ENCODE measurements at regions not wholly inside any gene's neighbourhood (a gene's known extent, or its start where the extent isn't known, plus 50 kb on each side); places are given as distances from the start of the nearest gene placed in this dataset.

DNA sequence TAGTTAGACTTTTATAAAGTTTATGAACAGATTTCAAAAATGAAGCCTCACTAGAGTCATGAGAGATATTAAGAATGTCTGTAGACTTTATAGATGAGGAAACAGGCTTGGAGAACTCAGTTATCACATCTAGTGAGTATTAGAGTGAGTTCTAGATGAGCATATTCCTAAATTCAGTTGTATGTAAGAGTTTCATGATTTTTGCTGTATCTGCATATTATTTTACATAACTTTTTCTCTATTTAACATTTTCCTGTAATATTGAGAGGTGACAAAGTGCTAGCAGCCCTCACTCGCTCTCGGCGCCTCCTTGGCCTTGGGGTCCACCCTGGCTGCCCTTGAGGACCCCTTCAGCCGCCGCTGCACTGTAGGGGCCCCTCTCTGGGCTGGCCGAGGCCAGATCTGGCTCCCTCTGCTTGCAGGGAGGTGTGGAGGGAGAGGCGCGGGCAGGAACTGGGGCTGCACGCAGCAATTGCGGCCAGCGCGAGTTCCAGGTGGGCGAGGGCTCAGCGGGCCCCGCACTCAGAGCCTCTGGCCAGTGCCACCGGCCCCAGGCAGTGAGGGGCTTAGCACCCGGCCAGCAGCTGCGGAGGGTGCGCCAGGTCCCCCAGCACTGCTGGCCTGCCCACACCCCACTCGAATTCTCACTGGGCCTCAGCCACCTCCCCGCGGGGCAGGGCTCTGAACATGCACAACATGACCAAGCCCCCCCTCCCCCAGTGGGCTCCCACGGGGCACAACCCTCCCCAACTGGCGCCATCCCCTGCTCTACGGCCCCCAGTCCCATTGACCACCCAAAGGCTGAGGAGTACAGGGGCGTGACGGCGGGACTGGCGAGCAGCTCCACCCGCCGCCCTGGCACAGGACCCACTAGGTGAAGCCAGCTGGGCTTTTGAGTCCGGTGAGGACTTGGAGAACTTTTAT, 182.1 kb downstream of the TLE1 start:
- no peaks in the 10 kb centered on the region for H3K4me1 Mint-ChIP-seq
- no peaks in the 10 kb centered on the region for H3K36me3 Mint-ChIP-seq
- Histone ChIP-seq H3K27me3 (ENCODE audit: control insufficient read depth in 2 of 2, insufficient read depth in 2 of 2, low read length in 2 of 2) (no peaks in the 10 kb centered on the region), H3K36me3 (ENCODE audit: control insufficient read depth in 2 of 3, insufficient read depth in 3 of 3, low read length in 3 of 3) (no peaks in the 10 kb centered on the region), H3K4me3 (ENCODE audit: low read length) (no peak overlapping the region), H3K27ac (ENCODE audit: low read depth, low read length) (no peak overlapping the region), H3K4me1 (ENCODE audit: control insufficient read depth in 2 of 2, insufficient read depth in 2 of 2, low read length in 2 of 2) (no peaks in the 10 kb centered on the region), H3K9me3 (ENCODE audit: control insufficient read depth in 2 of 3, low read length in 3 of 3) (no peaks in the 10 kb centered on the region)
- ChIA-PET POLR2A (no interaction called here), CTCF (no interaction called here)
- intact Hi-C loops (cut with micrococcal nuclease), result no loop called here
- DNase-seq, result no peak
- H3K4me3 Mint-ChIP-seq, result no peak overlapping the region
- no peak for ATAC-seq
- peaks cover 0 to 7% (median 0%) of the 10 kb centered on the region in 11 donors for H3K9me3 Mint-ChIP-seq
- peaks cover 0 to 7% (median 0%) of the 10 kb centered on the region in 5 donors for H3K27me3 Mint-ChIP-seq
- no peak overlapping the region for H3K27ac Mint-ChIP-seq

- H3K36me3 Mint-ChIP-seq, result no peaks in the 10 kb centered on the region
- H3K27me3 Mint-ChIP-seq, result no peaks in the 10 kb centered on the region
- Histone ChIP-seq H3K27me3 (ENCODE audit: control insufficient read depth in 2 of 2, insufficient read depth in 2 of 2, low read length in 2 of 2) (no peaks in the 10 kb centered on the region), H3K9me3 (ENCODE audit: control insufficient read depth in 2 of 3, low read length in 3 of 3) (no peaks in the 10 kb centered on the region), H3K4me1 (ENCODE audit: control insufficient read depth in 2 of 2, insufficient read depth in 2 of 2, low read length in 2 of 2) (no peaks in the 10 kb centered on the region), H3K27ac (ENCODE audit: low read depth, low read length) (no peak overlapping the region), H3K36me3 (ENCODE audit: control insufficient read depth in 2 of 3, insufficient read depth in 3 of 3, low read length in 3 of 3) (no peaks in the 10 kb centered on the region), H3K4me3 (ENCODE audit: low read length) (no peak overlapping the region)
- ChIA-PET POLR2A (no interaction called here), CTCF (no interaction called here)
- peaks cover 0 to 9% (median 0%) of the 10 kb centered on the region in 11 donors for H3K9me3 Mint-ChIP-seq
- intact Hi-C loops (cut with micrococcal nuclease), result no loop called here
- DNase-seq (no peak), ATAC-seq (no peak)
- no peaks in the 10 kb centered on the region for H3K4me1 Mint-ChIP-seq
- H3K27ac Mint-ChIP-seq, result no peak overlapping the region
- H3K4me3 Mint-ChIP-seq, result no peak overlapping the region
Observed at GRCh38 chr9:81499594-81499993, 189.8 kb downstream of the TLE1 start.

DNA sequence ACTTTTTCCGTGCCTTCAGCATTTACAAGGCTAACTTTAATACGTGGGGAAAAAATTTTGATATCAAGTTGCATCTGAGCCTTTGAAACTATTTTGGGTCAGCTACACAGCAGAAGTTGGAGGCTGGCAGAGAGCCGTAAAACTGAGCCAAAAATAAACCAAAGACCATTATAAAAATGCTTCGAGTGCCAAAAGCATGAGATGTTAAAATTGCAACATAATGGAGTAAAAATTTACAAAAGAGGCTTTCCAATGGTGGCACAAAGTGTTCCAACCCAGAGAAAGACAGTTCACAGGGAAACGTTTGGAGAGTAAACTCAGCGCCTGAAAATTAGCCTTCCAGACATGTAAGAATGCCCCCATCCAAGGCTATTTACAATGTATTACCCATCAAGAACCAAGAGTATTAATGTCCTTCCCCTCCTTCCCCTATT, 190.3 kb downstream of the TLE1 start:
- H3K9me3 Mint-ChIP-seq, result peaks cover 0 to 9% (median 0%) of the 10 kb centered on the region in 11 donors
- no peaks in the 10 kb centered on the region for H3K27me3 ChIP-seq (ENCODE audit: control insufficient read depth in 2 of 2, insufficient read depth in 2 of 2, low read length in 2 of 2)
- ChIA-PET CTCF (no interaction called here), POLR2A (no interaction called here)
- intact Hi-C loops (cut with micrococcal nuclease), result no loop called here
- H3K27ac Mint-ChIP-seq, result no peak overlapping the region
- no peak overlapping the region for H3K4me3 ChIP-seq (ENCODE audit: low read length)
- no peaks in the 10 kb centered on the region for H3K4me1 ChIP-seq (ENCODE audit: control insufficient read depth in 2 of 2, insufficient read depth in 2 of 2, low read length in 2 of 2)
- H3K27me3 Mint-ChIP-seq, result no peaks in the 10 kb centered on the region
- no peak overlapping the region for H3K4me3 Mint-ChIP-seq
- H3K9me3 ChIP-seq (ENCODE audit: control insufficient read depth in 2 of 3, low read length in 3 of 3), result no peaks in the 10 kb centered on the region
- no peaks in the 10 kb centered on the region for H3K4me1 Mint-ChIP-seq
- H3K27ac ChIP-seq (ENCODE audit: low read depth, low read length), result no peak overlapping the region
- ATAC-seq, result no peak
- no peaks in the 10 kb centered on the region for H3K36me3 Mint-ChIP-seq
- no peaks in the 10 kb centered on the region for H3K36me3 ChIP-seq (ENCODE audit: control insufficient read depth in 2 of 3, insufficient read depth in 3 of 3, low read length in 3 of 3)
- no peak for DNase-seq

DNA sequence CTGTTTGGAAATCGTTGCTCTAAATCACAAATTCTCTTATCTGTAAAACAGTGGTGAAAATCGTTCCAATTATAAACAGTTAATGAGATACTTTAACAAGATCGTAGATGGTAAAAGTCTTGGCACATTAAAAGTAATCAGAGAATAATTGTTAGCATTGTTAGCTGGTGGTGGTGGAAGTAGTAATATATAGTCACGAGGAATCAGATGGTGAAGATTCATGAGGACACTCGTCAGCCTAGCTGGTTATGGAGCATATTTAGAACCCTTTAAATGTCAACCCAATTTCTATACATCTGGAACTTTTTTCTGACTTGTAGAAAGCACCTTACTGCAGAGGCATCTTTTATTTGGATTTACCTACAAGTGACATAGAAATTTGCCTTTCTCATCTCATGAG, 190.8 kb downstream of the TLE1 start:
- ChIA-PET POLR2A (no interaction called here), CTCF (no interaction called here)
- H3K27me3 ChIP-seq (ENCODE audit: control insufficient read depth in 2 of 2, insufficient read depth in 2 of 2, low read length in 2 of 2), result no peaks in the 10 kb centered on the region
- no peaks in the 10 kb centered on the region for H3K36me3 Mint-ChIP-seq
- intact Hi-C loops (cut with micrococcal nuclease), result no loop called here
- no peaks in the 10 kb centered on the region for H3K27me3 Mint-ChIP-seq
- H3K4me1 ChIP-seq (ENCODE audit: control insufficient read depth in 2 of 2, insufficient read depth in 2 of 2, low read length in 2 of 2), result no peaks in the 10 kb centered on the region
- H3K4me1 Mint-ChIP-seq, result no peaks in the 10 kb centered on the region
- no peak overlapping the region for H3K4me3 Mint-ChIP-seq
- H3K9me3 Mint-ChIP-seq, result peaks cover 0 to 9% (median 0%) of the 10 kb centered on the region in 11 donors
- H3K27ac ChIP-seq (ENCODE audit: low read depth, low read length), result no peak overlapping the region
- no peaks in the 10 kb centered on the region for H3K9me3 ChIP-seq (ENCODE audit: control insufficient read depth in 2 of 3, low read length in 3 of 3)
- no peak overlapping the region for H3K27ac Mint-ChIP-seq
- no peaks in the 10 kb centered on the region for H3K36me3 ChIP-seq (ENCODE audit: control insufficient read depth in 2 of 3, insufficient read depth in 3 of 3, low read length in 3 of 3)
- no peak overlapping the region for H3K4me3 ChIP-seq (ENCODE audit: low read length)
- DNase-seq, result no peak
- ATAC-seq, result no peak

- Mint-ChIP-seq H3K9me3 (peaks cover 0 to 13% (median 0%) of the 10 kb centered on the region in 11 donors), H3K4me3 (no peak overlapping the region), H3K27me3 (no peaks in the 10 kb centered on the region), H3K27ac (no peak overlapping the region), H3K4me1 (no peaks in the 10 kb centered on the region), H3K36me3 (no peaks in the 10 kb centered on the region)
- CTCF ChIA-PET, result no interaction called here
- Histone ChIP-seq H3K36me3 (ENCODE audit: control insufficient read depth in 2 of 3, insufficient read depth in 3 of 3, low read length in 3 of 3) (no peaks in the 10 kb centered on the region), H3K27me3 (ENCODE audit: control insufficient read depth in 2 of 2, insufficient read depth in 2 of 2, low read length in 2 of 2) (no peaks in the 10 kb centered on the region), H3K9me3 (ENCODE audit: control insufficient read depth in 2 of 3, low read length in 3 of 3) (no peaks in the 10 kb centered on the region), H3K4me1 (ENCODE audit: control insufficient read depth in 2 of 2, insufficient read depth in 2 of 2, low read length in 2 of 2) (no peaks in the 10 kb centered on the region), H3K4me3 (ENCODE audit: low read length) (no peak overlapping the region), H3K27ac (ENCODE audit: low read depth, low read length) (no peak overlapping the region)
- POLR2A ChIA-PET, result no interaction called here
- ATAC-seq (no peak), DNase-seq (no peak)
- intact Hi-C loops (cut with micrococcal nuclease), result no loop called here
Observed at GRCh38 chr9:81497091-81497490, 192.3 kb downstream of the TLE1 start.

DNA sequence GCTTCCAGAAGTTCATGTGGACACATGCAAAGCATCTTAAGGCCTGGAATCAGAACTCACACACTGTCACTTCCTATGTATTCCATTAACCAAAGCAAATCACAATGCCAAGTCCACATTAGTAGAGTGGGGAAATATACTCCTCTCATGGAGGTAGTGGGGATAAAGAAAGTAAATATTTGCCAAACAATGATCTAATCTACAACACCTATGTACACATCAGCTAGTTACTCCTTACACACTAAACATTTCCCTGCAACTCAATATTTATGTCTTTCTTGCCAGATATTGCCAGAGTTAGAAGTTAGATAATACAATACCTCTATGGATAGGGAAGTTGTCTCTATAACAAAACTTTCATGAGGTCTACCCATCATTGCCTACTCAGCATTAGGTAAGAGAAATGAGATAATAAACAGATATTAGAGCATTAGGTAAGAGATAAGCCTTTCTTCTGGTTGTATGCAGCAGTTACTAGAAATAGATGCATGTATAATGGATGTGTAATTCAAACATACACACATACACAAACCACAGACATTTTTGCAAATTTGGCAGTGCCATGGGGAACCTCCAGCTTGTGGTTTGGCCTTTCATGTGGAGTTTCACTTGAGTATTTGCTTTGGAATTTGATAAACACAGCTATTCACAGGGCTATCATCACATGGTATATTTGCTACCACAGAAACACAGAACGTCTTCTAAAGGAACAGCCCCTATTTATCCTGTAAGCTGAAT, 196.5 kb downstream of the TLE1 start:
- H3K4me3 ChIP-seq (ENCODE audit: low read length), result no peak overlapping the region
- DNase-seq (no peak), ATAC-seq (no peak)
- ChIA-PET CTCF (no interaction called here), POLR2A (no interaction called here)
- intact Hi-C loops (cut with micrococcal nuclease), result no loop called here
- Mint-ChIP-seq H3K27me3 (no peaks in the 10 kb centered on the region), H3K4me3 (no peak overlapping the region), H3K27ac (no peak overlapping the region), H3K9me3 (peaks cover 0 to 12% (median 0%) of the 10 kb centered on the region in 11 donors), H3K36me3 (peaks cover 0 to 4% (median 0%) of the 10 kb centered on the region in 5 donors), H3K4me1 (no peaks in the 10 kb centered on the region)
- no peaks in the 10 kb centered on the region for H3K4me1 ChIP-seq (ENCODE audit: control insufficient read depth in 2 of 2, insufficient read depth in 2 of 2, low read length in 2 of 2)
- H3K36me3 ChIP-seq (ENCODE audit: control insufficient read depth in 2 of 3, insufficient read depth in 3 of 3, low read length in 3 of 3), result no peaks in the 10 kb centered on the region
- no peaks in the 10 kb centered on the region for H3K27me3 ChIP-seq (ENCODE audit: control insufficient read depth in 2 of 2, insufficient read depth in 2 of 2, low read length in 2 of 2)
- no peaks in the 10 kb centered on the region for H3K9me3 ChIP-seq (ENCODE audit: control insufficient read depth in 2 of 3, low read length in 3 of 3)
- no peak overlapping the region for H3K27ac ChIP-seq (ENCODE audit: low read depth, low read length)

Data from naive thymus-derived CD4-positive, alpha-beta T cell (primary cell).